Common myeloid progenitor, CD34-positive (primary cell): ENCODE measurements at regions not wholly inside any gene's neighbourhood (a gene's known extent, or its start where the extent isn't known, plus 50 kb on each side); places are given as distances from the start of the nearest gene placed in this dataset.

Source experiments
- CTCF ChIA-PET: fragments of 350-600 bp; sonication (Branson Sonifier 250); formaldehyde crosslinking; loops from one replicate; lab custom pipeline; 2021; ENCODE audit warnings: antibody characterized with exemption; lab: Charles Lee
- POLR2A ChIA-PET: fragments of 350-600 bp; sonication (Branson Sonifier 250); formaldehyde crosslinking; loops from one replicate; lab custom pipeline; 2021; ENCODE audit warnings: antibody characterized with exemption; lab: Charles Lee
- DNase-seq, 3 donors: peaks; one replicate each; pipeline versions ENCODE4 v3.0.0 to v3.0.0-alpha.2; 2013
- H3K27ac ChIP-seq, 2 experiments: 1 replicate in 1 of 2; 2 replicates in 1 of 2; pipeline ENCODE4 v1.7.0; 2013; ENCODE audit warnings: inconsistent platforms in 2 of 2, low read length in 2 of 2, mild to moderate bottlenecking in 2 of 2, low read depth in 1 of 2, moderate library complexity in 1 of 2; ENCODE audit not compliant: severe bottlenecking in 2 of 2, insufficient read depth in 1 of 2, poor library complexity in 1 of 2
- H3K27me3 ChIP-seq, 5 experiments: replicated peaks in 2 of 5; 1 replicate in 3 of 5; 2 replicates in 2 of 5; pipeline versions ENCODE4 v1.6.1 to v1.7.0; 2013; ENCODE audit warnings: low read length in 4 of 5, mild to moderate bottlenecking in 2 of 5, moderate library complexity in 2 of 5, inconsistent platforms in 1 of 5; ENCODE audit not compliant: insufficient read depth in 5 of 5, control insufficient read depth in 4 of 5
- H3K36me3 ChIP-seq, 4 experiments: 1 replicate in 2 of 4; 2 replicates in 2 of 4; pipeline versions ENCODE4 v1.6.1 to v1.7.0; 2013; ENCODE audit warnings: low read length in 3 of 4, control low read depth in 1 of 4, mild to moderate bottlenecking in 1 of 4; ENCODE audit not compliant: control insufficient read depth in 4 of 4, insufficient read depth in 4 of 4
- H3K4me1 ChIP-seq, 4 experiments: 1 replicate in 3 of 4; 2 replicates in 1 of 4; pipeline versions ENCODE4 v1.6.1 to v1.7.1; 2013; ENCODE audit warnings: low read length in 3 of 4, mild to moderate bottlenecking in 3 of 4, control low read depth in 1 of 4, inconsistent platforms in 1 of 4, moderate library complexity in 1 of 4; ENCODE audit not compliant: control insufficient read depth in 4 of 4, insufficient read depth in 4 of 4; ENCODE audit errors: control extremely low read depth in 1 of 4
- H3K4me3 ChIP-seq, 7 experiments: 1 replicate in 4 of 7; 2 replicates in 3 of 7; pipeline versions ENCODE4 v1.5.1 to v1.7.0; 2013; ENCODE audit warnings: mild to moderate bottlenecking in 7 of 7, low read length in 6 of 7, moderate library complexity in 6 of 7, inconsistent platforms in 2 of 7, low read depth in 2 of 7, control low read depth in 1 of 7; ENCODE audit not compliant: insufficient read depth in 4 of 7, control insufficient read depth in 1 of 7; ENCODE audit errors: extremely low read depth in 1 of 7
- H3K9me3 ChIP-seq, 5 experiments: 1 replicate in 4 of 5; 2 replicates in 1 of 5; pipeline versions ENCODE4 v1.6.1 to v1.7.1; 2013; ENCODE audit warnings: low read length in 4 of 5, mild to moderate bottlenecking in 2 of 5, inconsistent platforms in 1 of 5, low read depth in 1 of 5, moderate library complexity in 1 of 5; ENCODE audit not compliant: control insufficient read depth in 4 of 5, insufficient read depth in 2 of 5; ENCODE audit errors: control extremely low read depth in 1 of 5
- WGBS: methylation state at CpG from one replicate; pipeline ENCODE4 v1.1.5; 2013; ENCODE audit not compliant: insufficient coverage; 5-methylcytosine and 5-hydroxymethylcytosine counted together

- H3K27me3 ChIP-seq, result no peaks in the 10 kb centered on the region
- H3K4me3 ChIP-seq, result no peak overlapping the region
- no CpG with 5 or more reads among the region's 1 CpG for WGBS
- POLR2A ChIA-PET, result no interaction called here
- H3K27ac ChIP-seq, result no peak overlapping the region
- peaks cover 0 to 7% (median 1%) of the 10 kb centered on the region in 5 experiments for H3K9me3 ChIP-seq
- CTCF ChIA-PET, result no interaction called here
- H3K36me3 ChIP-seq, result no peaks in the 10 kb centered on the region
- H3K4me1 ChIP-seq, result no peaks in the 10 kb centered on the region
- DNase-seq, result no peak
Measured at GRCh38 chr7:106405697-106406141, 120.9 kb upstream of the NAMPT start.

- ChIA-PET CTCF (no interaction called here), POLR2A (no interaction called here)
- H3K9me3 ChIP-seq, result peaks cover 0 to 7% (median 1%) of the 10 kb centered on the region in 5 experiments
- no peak overlapping the region for H3K4me3 ChIP-seq
- no peaks in the 10 kb centered on the region for H3K27me3 ChIP-seq
- no peak overlapping the region for H3K27ac ChIP-seq
- no peaks in the 10 kb centered on the region for H3K36me3 ChIP-seq
- H3K4me1 ChIP-seq, result no peaks in the 10 kb centered on the region
- WGBS, result no CpG with 5 or more reads among the region's 1 CpG
- no peak for DNase-seq
Measured at GRCh38 chr7:106402898-106403297, 118.1 kb upstream of the NAMPT start.

- no peak for DNase-seq
- ChIA-PET CTCF (no interaction called here), POLR2A (no interaction called here)
- Histone ChIP-seq H3K27ac (no peak overlapping the region), H3K4me1 (no peaks in the 10 kb centered on the region), H3K4me3 (no peak overlapping the region), H3K36me3 (no peaks in the 10 kb centered on the region), H3K9me3 (peaks cover 0 to 3% (median 1%) of the 10 kb centered on the region in 5 experiments), H3K27me3 (no peaks in the 10 kb centered on the region)
- WGBS, result 100% methylated on average over 1 of the region's 3 CpGs
Measured at GRCh38 chr7:106400923-106401322, 116.1 kb upstream of the NAMPT start.

GRCh38 chr7:106398786-106399185, 114.0 kb upstream of the NAMPT start:
- CTCF ChIA-PET, result no interaction called here
- DNase-seq, result no peak
- H3K9me3 ChIP-seq, result peaks cover 0 to 3% (median 1%) of the 10 kb centered on the region in 5 experiments

GRCh38 chr7:106397994-106398393, 113.2 kb upstream of the NAMPT start:
- WGBS, result 98% methylated on average over 5 of the region's 5 CpGs
- ChIA-PET CTCF (no interaction called here), POLR2A (no interaction called here)
- no peaks in the 10 kb centered on the region for H3K27me3 ChIP-seq
- H3K36me3 ChIP-seq, result no peaks in the 10 kb centered on the region
- no peak overlapping the region for H3K4me3 ChIP-seq
- H3K4me1 ChIP-seq, result no peaks in the 10 kb centered on the region
- H3K9me3 ChIP-seq, result peaks cover 0 to 2% (median 0%) of the 10 kb centered on the region in 5 experiments
- H3K27ac ChIP-seq, result no peak overlapping the region
- DNase-seq, result no peak

More at GRCh38 chr7:106398786-106399185, 114.0 kb upstream of the NAMPT start:
- H3K27me3 ChIP-seq, result no peaks in the 10 kb centered on the region
- H3K36me3 ChIP-seq, result no peaks in the 10 kb centered on the region
- POLR2A ChIA-PET, result no interaction called here
- no peak overlapping the region for H3K27ac ChIP-seq
- H3K4me3 ChIP-seq, result no peak overlapping the region
- H3K4me1 ChIP-seq, result no peaks in the 10 kb centered on the region

- H3K36me3 ChIP-seq, result no peaks in the 10 kb centered on the region
- H3K4me1 ChIP-seq, result no peaks in the 10 kb centered on the region
- no peak for DNase-seq
- no peak overlapping the region for H3K27ac ChIP-seq
- no peaks in the 10 kb centered on the region for H3K9me3 ChIP-seq
- H3K4me3 ChIP-seq, result no peak overlapping the region
- no peaks in the 10 kb centered on the region for H3K27me3 ChIP-seq
- POLR2A ChIA-PET, result no interaction called here
- CTCF ChIA-PET, result no interaction called here
Measured at GRCh38 chr7:106394526-106394925, 109.7 kb upstream of the NAMPT start.

GRCh38 chr7:106393564-106394251, 108.9 kb upstream of the NAMPT start:
- DNase-seq, result no peak
- ChIA-PET CTCF (interaction anchor here (1.0 kb wide), 2 partner anchors 21 to 217 kb away, joined by 3 read pairs; no protein-coding TSS in a partner anchor), POLR2A (no interaction called here)
- H3K27me3 ChIP-seq, result no peaks in the 10 kb centered on the region
- no peak overlapping the region for H3K4me3 ChIP-seq
- H3K4me1 ChIP-seq, result no peaks in the 10 kb centered on the region
- 88% methylated on average over 5 of the region's 6 CpGs for WGBS
- no peak overlapping the region for H3K27ac ChIP-seq
- no peaks in the 10 kb centered on the region for H3K36me3 ChIP-seq
- no peaks in the 10 kb centered on the region for H3K9me3 ChIP-seq
